GM18517 (cell line): ENCODE measurements at regions not wholly inside any gene's neighbourhood (a gene's known extent, or its start where the extent isn't known, plus 50 kb on each side); places are given as distances from the start of the nearest gene placed in this dataset.

ENCODE experiments used
- ATAC-seq: cut with Tn5 transposase; IDR thresholded peaks from one replicate; pipeline ENCODE4 v1.9.1; 2021; ENCODE audit warnings: mild to moderate bottlenecking, moderate library complexity; ENCODE audit not compliant: unreplicated experiment

- no peak for ATAC-seq
Observed at GRCh38 chr1:218754477-218754876, 409.3 kb downstream of the TGFB2 start.

DNA sequence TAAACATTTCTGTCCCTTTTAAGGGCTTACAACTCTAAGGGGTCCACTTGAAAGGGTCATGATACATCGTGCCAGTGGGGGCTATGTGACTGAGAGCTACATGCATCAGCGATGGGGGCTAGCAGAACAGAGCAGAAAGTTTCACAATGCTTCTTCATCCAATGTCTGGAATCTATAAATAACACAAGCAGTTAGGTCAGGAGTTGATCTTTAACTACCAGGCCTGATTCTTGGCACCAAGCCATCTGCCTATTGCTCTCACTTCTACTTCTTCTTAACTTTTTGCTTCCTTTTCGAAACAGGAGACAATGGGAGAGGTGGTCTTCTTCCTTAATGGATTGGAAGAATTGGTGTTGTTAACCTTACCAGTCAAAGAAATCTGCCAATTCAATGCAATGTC lies 410.0 kb downstream of the TGFB2 start:
- ATAC-seq, result no peak

DNA sequence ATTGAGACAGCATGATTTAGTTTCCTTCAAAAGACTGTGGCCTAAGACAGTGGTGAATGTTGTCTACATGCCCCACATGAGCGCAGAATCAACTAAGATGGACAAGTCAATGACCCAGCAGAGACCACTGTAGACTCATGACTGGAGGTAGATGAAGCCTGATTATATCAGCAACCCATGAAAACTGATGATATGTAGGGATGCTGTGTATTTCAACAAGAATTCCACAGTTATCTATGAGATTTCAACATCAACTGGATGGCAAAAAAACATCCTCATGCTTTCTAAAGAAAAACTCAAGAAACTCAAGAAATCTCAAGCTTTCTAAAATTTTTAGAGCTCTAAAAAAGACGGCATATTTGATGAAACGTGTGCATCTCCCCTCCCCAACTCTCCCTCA lies 413.9 kb upstream of the LYPLAL1 start:
- ATAC-seq, result no peak

GRCh38 chr1:218760601-218761570 lies 412.8 kb upstream of the LYPLAL1 start:
- no peak for ATAC-seq

- no peak for ATAC-seq
Observed at GRCh38 chr1:218763538-218763937, 410.1 kb upstream of the LYPLAL1 start.

DNA sequence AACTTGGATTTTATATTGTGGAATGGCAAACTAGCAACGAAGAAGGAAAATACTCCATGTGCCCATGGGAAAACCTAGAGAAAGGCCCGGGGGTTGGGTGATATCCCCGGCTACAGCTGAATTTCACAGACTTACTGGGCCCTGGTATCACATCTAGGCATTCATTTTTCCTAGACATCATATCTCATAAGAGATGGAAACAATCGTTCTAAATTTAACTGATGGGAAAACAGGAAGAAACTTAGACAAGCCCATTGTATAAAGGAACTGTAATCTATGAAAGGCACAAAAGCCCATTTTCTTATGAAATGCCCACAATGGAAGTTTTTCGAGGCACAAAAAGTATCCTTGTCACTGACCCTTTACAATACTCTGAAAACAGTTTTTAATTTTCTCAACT lies 407.9 kb upstream of the LYPLAL1 start:
- ATAC-seq, result no peak

GRCh38 chr1:218771931-218772330 lies 401.7 kb upstream of the LYPLAL1 start:
- no peak for ATAC-seq

GRCh38 chr1:218772575-218772974 lies 401.1 kb upstream of the LYPLAL1 start:
- no peak for ATAC-seq

DNA sequence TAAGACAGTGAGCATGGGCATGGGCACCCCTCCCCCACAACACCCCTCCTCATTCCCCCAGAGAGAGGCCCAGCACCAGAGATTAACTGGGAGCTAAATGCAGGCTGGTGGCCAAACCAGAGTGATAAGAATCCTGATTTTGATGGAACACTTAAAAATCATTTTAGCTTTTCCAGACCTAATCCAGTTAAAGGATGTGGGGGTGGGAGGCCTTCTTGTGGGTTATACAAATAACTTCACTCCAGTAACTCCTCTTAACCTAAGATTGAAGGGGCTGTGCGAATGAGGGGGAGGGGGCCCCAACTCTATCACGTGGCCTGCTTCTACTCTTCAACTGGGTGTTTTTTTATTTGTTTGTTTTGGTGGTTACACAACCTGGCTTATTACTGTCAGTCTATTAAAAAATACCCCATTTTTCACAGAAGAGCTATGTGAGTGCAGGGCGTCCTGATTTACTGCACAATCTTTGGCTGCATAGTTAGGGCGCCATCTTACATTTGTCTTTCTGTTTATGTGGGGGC lies 398.1 kb upstream of the LYPLAL1 start:
- no peak for ATAC-seq

DNA sequence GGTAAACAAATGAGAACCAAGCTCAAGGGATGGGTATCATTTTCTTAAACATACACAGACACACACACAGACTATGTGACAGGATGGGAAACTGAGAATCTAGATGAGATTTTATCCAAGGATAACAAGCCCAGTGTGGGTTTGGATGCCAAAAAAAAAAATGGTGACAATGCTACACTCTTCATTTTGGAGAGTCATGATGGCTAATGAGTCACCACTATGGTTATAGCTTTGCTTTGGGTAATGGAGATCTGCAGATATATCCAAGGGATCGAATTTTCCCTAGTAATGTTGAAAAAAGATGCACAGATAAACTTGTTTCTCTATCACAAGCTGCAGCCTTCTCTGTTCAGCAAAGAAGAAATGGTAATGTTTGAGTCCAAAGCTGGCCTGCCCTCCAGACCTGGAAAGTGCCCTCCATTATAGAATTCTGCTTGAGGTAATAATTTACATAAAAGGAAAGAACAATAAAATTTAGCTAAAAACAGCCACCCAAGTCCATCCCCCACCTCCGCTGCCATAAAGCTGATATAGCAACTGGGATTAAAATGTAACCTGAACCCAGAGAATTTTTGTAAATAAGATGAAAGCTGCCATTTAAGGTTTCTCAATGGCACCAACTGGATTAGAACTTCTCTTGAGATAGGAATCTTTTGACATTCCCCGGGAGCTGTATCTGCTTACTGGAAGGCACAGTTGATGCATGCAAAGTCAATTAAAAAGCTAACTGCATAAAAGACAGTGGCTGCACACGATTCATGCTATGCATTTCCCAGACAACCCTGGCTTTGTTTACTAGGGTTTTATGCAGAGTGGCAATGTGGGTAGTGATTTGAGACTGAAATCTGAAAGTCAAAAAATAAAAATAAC lies 395.2 kb upstream of the LYPLAL1 start:
- ATAC-seq, result no peak

DNA sequence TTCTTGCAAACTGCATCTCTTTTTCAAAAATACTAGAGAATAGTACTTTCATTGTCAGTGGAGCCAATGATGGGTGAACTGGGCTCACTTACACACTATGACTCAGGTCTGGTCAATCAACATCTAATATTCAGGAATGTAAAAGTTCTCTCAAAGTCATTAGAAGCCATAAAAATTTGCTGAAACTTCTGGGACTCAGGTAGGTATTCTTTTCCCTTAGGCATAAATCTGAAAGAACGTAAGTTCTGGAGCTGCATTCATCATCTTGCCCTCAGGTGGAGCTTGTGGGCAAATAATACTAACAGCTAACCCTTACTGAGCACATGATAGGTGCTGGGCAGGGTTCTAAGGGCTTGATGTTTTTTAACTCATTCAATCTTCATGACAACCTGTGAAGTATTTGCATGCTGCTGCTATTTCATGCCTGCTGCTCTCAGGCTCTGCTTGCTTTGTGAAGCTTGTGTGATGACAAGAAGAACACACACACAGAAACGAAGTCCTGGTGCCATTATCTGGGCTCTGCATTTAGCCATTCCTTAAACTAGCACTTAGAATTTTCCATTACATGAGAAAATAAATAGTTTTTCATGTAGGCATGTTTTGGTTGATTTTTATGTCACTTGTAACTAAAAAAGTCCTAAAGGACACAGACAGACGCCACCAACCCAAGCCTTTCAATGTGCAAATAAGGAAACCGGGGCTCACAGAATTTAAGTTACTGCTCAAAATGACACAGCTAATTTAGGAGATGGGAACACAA lies 394.2 kb upstream of the LYPLAL1 start:
- ATAC-seq, result no peak

GRCh38 chr1:218783131-218783530 lies 390.5 kb upstream of the LYPLAL1 start:
- no peak for ATAC-seq

GRCh38 chr1:218783916-218784315 lies 389.8 kb upstream of the LYPLAL1 start:
- ATAC-seq, result no peak

GRCh38 chr1:218785928-218786327 lies 387.8 kb upstream of the LYPLAL1 start:
- ATAC-seq, result no peak

GRCh38 chr1:218787826-218788225 lies 385.9 kb upstream of the LYPLAL1 start:
- no peak for ATAC-seq

DNA sequence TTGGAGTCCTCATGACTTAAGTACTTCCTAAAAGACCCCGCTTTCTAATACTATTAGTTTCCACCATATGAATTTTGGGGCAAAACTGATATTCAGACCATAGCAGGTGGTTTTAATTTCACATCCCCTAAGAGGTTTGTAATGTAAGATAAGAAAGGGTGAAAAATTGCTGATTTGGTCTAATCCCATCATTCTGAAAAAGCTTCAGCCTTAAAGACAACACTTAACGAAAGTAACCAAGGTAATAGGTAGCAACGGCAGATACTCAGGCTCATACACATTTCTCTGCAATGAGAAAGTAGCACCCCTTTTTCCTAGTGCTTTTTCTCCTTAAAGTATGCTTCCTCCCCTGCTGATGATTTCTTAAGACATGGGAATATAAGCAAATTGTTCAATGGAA lies 376.9 kb upstream of the LYPLAL1 start:
- no peak for ATAC-seq

DNA sequence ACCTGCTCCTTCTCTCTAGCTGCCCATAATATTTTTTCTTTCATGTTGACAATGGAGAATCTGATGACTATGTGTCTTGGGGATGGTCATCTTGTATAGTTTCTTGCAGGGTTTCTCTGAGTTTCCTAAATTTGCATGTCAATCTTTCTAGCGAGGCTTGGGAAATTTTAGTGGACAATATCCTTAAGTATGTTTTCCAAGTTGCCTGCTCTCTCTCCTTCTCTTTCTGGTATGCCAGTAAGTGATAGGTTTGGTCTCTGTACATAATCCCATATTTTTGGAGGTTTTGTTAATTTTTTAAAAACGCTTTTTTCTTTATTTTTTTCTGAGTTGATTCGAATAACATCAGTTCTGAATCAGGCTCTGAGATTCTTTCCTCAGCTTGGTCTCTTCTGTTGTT lies 370.9 kb upstream of the LYPLAL1 start:
- no peak for ATAC-seq

GRCh38 chr1:218803351-218803997 lies 370.2 kb upstream of the LYPLAL1 start:
- ATAC-seq, result no peak

DNA sequence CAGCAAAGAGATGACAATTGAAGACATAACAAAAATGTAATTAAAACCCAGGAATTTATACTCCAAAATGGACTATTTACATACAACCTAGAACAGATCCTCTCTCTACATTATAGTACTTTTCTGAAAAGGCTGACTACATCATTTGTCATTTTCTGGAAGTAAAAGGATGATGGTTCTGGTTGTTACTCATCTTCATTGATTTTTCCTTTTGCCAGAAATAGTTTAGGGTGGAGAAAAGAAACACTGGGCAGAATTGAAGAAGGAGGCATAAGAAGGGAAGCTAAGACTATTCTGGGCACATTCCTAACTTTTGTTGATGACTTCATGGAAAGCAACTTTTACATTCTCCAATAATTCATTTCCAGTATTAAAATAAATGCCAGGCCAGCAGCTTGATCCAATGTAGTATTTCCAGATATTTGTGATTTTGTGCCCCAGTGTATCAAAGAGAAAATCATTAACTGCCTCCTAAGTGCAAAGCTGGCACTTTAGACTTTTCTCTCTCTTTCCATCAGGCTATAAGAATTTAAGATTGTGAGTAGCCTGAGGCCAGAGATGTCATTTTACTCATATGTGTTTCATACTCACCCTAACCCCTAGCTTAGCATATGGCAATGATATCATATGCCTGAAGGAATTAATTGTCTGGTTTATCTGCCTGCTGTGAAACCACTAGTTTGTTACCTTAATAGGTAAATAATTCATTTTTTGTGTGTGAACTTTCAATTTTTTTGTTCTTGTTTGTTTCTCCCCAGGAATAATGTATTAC lies 369.5 kb upstream of the LYPLAL1 start:
- ATAC-seq, result no peak

- no peak for ATAC-seq
Observed at GRCh38 chr1:218809061-218809460, 364.6 kb upstream of the LYPLAL1 start.
